ENCODE measurements at regions not wholly inside any gene's neighbourhood (a gene's known extent, or its start where the extent isn't known, plus 50 kb on each side); places are given as distances from the start of the nearest gene placed in this dataset.

GRCh38 chr2:216769626-216770025 lies 74.3 kb upstream of the IGFBP5 start:
- DNase-seq (ENCODE audit: extremely low read depth, low read depth): no peak
- H3K4me3 ChIP-seq (replicated peaks; ENCODE audit: low read depth, low read length): no peak overlapping the region
- TF ChIP-seq, protein P1, sequence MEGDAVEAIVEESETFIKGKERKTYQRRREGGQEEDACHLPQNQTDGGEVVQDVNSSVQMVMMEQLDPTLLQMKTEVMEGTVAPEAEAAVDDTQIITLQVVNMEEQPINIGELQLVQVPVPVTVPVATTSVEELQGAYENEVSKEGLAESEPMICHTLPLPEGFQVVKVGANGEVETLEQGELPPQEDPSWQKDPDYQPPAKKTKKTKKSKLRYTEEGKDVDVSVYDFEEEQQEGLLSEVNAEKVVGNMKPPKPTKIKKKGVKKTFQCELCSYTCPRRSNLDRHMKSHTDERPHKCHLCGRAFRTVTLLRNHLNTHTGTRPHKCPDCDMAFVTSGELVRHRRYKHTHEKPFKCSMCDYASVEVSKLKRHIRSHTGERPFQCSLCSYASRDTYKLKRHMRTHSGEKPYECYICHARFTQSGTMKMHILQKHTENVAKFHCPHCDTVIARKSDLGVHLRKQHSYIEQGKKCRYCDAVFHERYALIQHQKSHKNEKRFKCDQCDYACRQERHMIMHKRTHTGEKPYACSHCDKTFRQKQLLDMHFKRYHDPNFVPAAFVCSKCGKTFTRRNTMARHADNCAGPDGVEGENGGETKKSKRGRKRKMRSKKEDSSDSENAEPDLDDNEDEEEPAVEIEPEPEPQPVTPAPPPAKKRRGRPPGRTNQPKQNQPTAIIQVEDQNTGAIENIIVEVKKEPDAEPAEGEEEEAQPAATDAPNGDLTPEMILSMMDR (IDR thresholded peaks at IDR 0.05; ENCODE audit: low read depth, low read length, missing control alignments): no peak

DNA sequence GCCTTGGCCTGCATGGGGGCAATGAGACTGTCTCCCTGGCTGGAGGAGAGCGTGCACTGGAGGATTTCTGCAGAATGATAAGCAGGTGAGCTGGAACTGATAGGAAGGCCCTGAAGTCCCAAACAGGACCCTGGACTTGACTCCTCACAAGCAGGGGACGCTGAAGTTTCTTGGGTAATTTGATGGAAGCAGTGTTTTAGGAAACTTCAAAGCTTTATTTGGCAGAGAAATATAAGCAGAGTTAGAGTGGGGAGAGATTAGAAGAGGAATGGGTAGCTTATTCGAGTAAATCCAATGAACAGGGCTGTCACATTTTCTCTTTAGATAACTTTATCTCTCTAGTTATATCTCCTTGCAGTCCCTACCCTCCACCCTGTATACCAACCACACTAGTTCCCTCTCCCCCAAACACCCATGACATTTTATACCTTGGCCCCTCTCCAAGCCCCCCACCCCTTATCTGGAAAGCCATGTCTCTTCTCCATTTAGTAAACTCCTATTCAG lies 73.6 kb upstream of the IGFBP5 start:
- DNase-seq (ENCODE audit: extremely low read depth, low read depth): no peak
- TF ChIP-seq, protein P1 (IDR thresholded peaks at IDR 0.05; ENCODE audit: low read depth, low read length, missing control alignments): no peak
- no peak overlapping the region for H3K4me3 ChIP-seq (replicated peaks; ENCODE audit: low read depth, low read length)

DNA sequence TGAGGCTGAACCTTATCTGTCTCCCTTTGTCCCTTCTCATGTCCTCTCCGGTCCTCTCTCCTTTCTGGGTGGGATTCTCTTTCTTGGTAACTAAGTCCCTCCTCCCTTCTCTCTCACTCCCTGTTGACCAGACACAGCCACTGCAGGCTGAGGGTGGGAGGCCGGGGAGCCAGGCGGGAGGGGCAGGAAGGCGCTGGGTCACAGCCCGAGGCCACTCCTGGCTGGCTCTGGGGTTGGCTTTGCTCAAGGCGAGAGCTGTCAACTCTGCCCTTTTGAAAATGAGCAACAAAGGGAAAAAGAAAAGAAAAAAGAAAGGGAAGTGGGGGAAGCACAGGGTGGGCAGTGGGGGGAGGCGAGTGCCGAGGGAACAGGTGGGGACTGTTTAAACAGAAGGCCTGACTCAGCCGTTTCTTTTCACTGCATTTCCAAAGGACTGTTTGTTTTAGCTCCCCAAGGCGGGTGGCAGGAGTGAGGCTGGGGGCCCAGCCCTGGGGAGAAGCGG lies 70.5 kb upstream of the IGFBP5 start:
- no peak for DNase-seq (ENCODE audit: extremely low read depth, low read depth)
- no peak overlapping the region for H3K4me3 ChIP-seq (replicated peaks; ENCODE audit: low read depth, low read length)
- TF ChIP-seq, protein P1 (IDR thresholded peaks at IDR 0.05; ENCODE audit: low read depth, low read length, missing control alignments): no peak

DNA sequence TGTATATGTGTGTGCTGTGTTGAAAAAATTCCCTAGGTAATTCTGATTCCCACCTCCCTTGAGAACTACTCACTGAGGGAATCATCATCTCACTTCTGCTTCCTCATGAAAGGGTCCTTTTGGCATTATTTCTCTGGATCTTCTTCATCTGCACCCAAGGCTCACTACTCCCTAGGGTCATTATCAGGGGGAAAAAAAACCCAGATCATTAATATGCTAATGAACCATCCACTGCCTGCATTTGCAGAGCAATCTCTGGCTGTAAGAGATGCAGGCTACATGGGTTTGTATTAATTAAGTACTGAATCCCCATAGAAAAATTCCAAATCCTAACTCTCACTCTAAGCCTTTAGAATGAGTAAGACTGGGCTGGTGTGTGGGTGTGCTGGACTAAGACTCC lies 68.0 kb upstream of the IGFBP5 start:
- no peak overlapping the region for H3K4me3 ChIP-seq (replicated peaks; ENCODE audit: low read depth, low read length)
- DNase-seq (ENCODE audit: extremely low read depth, low read depth): no peak
- TF ChIP-seq, protein P1 (IDR thresholded peaks at IDR 0.05; ENCODE audit: low read depth, low read length, missing control alignments): no peak

DNA sequence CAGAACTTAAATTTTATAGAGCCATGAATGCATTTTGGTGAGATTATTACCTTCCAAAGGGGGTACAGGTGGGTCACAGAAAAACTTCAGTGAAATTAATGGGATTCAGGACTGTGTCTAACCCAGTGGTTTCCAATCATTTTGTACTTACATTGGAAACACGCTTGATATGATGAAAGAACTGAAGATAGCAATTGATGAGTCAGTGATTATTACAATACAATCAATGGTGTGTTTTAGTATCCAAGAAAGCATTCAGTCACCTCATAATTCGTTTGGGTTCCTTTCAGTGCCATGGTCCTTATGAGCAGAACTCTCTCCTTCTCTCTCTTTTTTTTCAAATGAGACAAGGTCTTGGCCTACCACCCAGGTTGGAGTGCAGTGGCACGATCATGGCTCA lies 66.5 kb upstream of the IGFBP5 start:
- DNase-seq (ENCODE audit: extremely low read depth, low read depth): no peak
- no peak overlapping the region for H3K4me3 ChIP-seq (replicated peaks; ENCODE audit: low read depth, low read length)
- TF ChIP-seq, protein P1 (IDR thresholded peaks at IDR 0.05; ENCODE audit: low read depth, low read length, missing control alignments): no peak

DNA sequence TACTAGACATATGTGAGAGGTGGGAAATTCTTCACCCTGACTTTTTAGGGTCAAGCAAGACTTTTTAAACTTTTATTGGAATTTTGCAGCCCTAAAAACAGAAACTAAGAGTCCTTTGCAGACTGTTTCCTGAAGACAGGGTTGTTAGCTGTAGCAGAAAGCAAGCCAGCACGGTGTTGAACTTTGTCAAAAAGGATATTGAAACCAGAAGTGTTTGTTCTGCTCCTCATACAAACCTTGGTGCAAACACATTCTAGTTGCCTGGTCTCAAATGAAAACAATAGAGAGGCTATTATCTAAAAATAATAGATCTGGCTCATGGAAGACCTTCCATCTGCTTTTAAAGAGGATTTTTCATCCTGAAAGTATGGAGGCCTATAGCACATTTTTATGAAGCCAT lies 65.8 kb upstream of the IGFBP5 start:
- DNase-seq (ENCODE audit: extremely low read depth, low read depth): no peak
- H3K4me3 ChIP-seq (replicated peaks; ENCODE audit: low read depth, low read length): no peak overlapping the region
- TF ChIP-seq, protein P1 (IDR thresholded peaks at IDR 0.05; ENCODE audit: low read depth, low read length, missing control alignments): no peak

Measured in HFF-Myc (cell line).